WTC11 (cell line): ENCODE measurements at regions not wholly inside any gene's neighbourhood (a gene's known extent, or its start where the extent isn't known, plus 50 kb on each side); places are given as distances from the start of the nearest gene placed in this dataset.

Source experiments
- ATAC-seq: fragments of 200-7000 bp; cut with Tn5 transposase; 2 replicates; pipeline ENCODE4 v1.10.0; 2021; ENCODE audit warnings: mild to moderate bottlenecking, moderate library complexity
- CTCF ChIA-PET: fragments of 300-600 bp; sonication (Branson Sonifier 250); formaldehyde crosslinking; loops from one replicate; lab custom pipeline; 2021; ENCODE audit warnings: antibody characterized with exemption; lab: Charles Lee
- POLR2A ChIA-PET: fragments of 350-600 bp; sonication (Branson Sonifier 250); formaldehyde crosslinking; loops from one replicate; lab custom pipeline; 2021; ENCODE audit warnings: antibody characterized with exemption; lab: Charles Lee
- DNase-seq: peaks from one replicate; pipeline ENCODE4 v3.0.0; 2021; ENCODE audit warnings: low spot score
- H3K27ac Mint-ChIP-seq: 2 replicates; pipeline ENCODE4 v1.8.0; 2021; ENCODE audit warnings: mixed read lengths
- H3K27me3 Mint-ChIP-seq: 2 replicates; pipeline ENCODE4 v1.8.0; 2021; ENCODE audit warnings: low read depth, mild to moderate bottlenecking, moderate library complexity, mixed read lengths
- H3K36me3 Mint-ChIP-seq: 2 replicates; pipeline ENCODE4 v1.8.0; 2021; ENCODE audit warnings: mixed read lengths
- H3K4me1 Mint-ChIP-seq: 2 replicates; pipeline ENCODE4 v1.8.0; 2022; ENCODE audit warnings: mixed read lengths
- H3K4me3 Mint-ChIP-seq: 2 replicates; pipeline ENCODE4 v1.8.0; 2021; ENCODE audit warnings: mild to moderate bottlenecking, moderate library complexity, mixed read lengths
- H3K9me3 Mint-ChIP-seq: 2 replicates; pipeline ENCODE4 v1.8.0; 2021; ENCODE audit warnings: mixed read lengths
- CBFB ChIP-seq: sonication (generic); formaldehyde crosslinking; IDR thresholded peaks from 2 replicates; pipeline ENCODE4 v1.8.1; 2022; ENCODE audit warnings: mild to moderate bottlenecking, low read depth, missing genetic modification reagents
- FOXP1 ChIP-seq: sonication (generic); formaldehyde crosslinking; IDR thresholded peaks from 2 replicates; pipeline ENCODE4 v1.8.0; 2022; ENCODE audit warnings: missing genetic modification reagents, mild to moderate bottlenecking, moderate library complexity, borderline replicate concordance
- JAZF1 ChIP-seq: fragments of 250-450 bp; sonication (Bioruptor Pico); IDR thresholded peaks from 2 replicates; pipeline ENCODE4 v1.9.0; 2021; ENCODE audit warnings: moderate library complexity, mild to moderate bottlenecking, inconsistent platforms
- NR3C1 ChIP-seq: sonication (generic); formaldehyde crosslinking; conservative IDR thresholded peaks from 2 replicates; pipeline ENCODE4 v1.8.1; 2023; ENCODE audit warnings: low read depth, mild to moderate bottlenecking, missing genetic modification reagents
- ZNF671 ChIP-seq: fragments of 250-450 bp; sonication (Bioruptor Pico); IDR thresholded peaks from 2 replicates; pipeline ENCODE4 v1.8.0; 2021; ENCODE audit warnings: mild to moderate bottlenecking
- TF ChIP-seq, protein P1 (sequence below): sonication (generic); formaldehyde crosslinking; IDR thresholded peaks from 2 replicates; pipeline ENCODE4 v1.8.1; 2023; ENCODE audit warnings: mild to moderate bottlenecking, missing genetic modification reagents, borderline replicate concordance
- TF ChIP-seq, protein P2 (sequence below): sonication (generic); formaldehyde crosslinking; IDR thresholded peaks from 2 replicates; pipeline ENCODE4 v1.8.0; 2023; ENCODE audit warnings: missing genetic modification reagents, mild to moderate bottlenecking, borderline replicate concordance
- TF ChIP-seq, protein P3 (sequence below): fragments of 250-450 bp; sonication (Bioruptor Pico); IDR thresholded peaks from 2 replicates; pipeline ENCODE4 v1.9.0; 2021; ENCODE audit warnings: moderate library complexity, mild to moderate bottlenecking, inconsistent platforms, borderline replicate concordance
- TF ChIP-seq, protein P4 (sequence below): sonication (generic); formaldehyde crosslinking; IDR thresholded peaks from 2 replicates; pipeline ENCODE4 v1.8.0; 2022; ENCODE audit warnings: mild to moderate bottlenecking, missing genetic modification reagents
- TF ChIP-seq, protein P5 (sequence below): sonication (generic); formaldehyde crosslinking; IDR thresholded peaks from 2 replicates; pipeline ENCODE4 v1.8.1; 2023; ENCODE audit warnings: mild to moderate bottlenecking, missing genetic modification reagents, moderate library complexity
- TF ChIP-seq, protein P6 (sequence below): sonication (generic); formaldehyde crosslinking; IDR thresholded peaks from 2 replicates; pipeline ENCODE4 v1.8.1; 2022; ENCODE audit warnings: mild to moderate bottlenecking, moderate library complexity, missing genetic modification reagents
- TF ChIP-seq, protein P7 (sequence below): fragments of 250-450 bp; sonication (Bioruptor Pico); IDR thresholded peaks from 2 replicates; pipeline ENCODE4 v1.9.0; 2021; ENCODE audit warnings: mild to moderate bottlenecking
- TF ChIP-seq, protein P8 (sequence below): sonication (generic); formaldehyde crosslinking; conservative IDR thresholded peaks from 2 replicates; pipeline ENCODE4 v1.8.1; 2023; ENCODE audit warnings: mild to moderate bottlenecking, low read depth, missing genetic modification reagents, moderate library complexity

DNA sequence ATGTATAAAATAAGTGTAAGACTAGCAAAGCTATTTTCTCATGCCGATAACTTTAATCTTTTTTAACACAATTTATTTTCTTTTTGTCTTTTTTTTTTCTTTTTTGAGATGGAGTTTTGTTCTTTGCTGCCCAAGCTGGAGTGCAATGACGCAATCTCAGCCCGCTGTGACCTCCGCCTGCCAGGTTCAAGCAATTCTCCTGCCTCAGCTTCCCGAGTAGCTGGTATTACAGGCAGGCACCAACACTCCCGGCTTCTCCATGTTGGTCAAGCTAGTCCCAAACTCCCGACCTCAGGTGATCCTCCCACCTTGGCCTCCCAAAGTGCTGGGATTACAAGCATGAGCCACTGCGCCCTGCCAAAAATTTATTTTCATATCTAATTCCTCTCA is 164.2 kb upstream of the SLIT2 start (continued):
- TF ChIP-seq ZNF671 (CRISPR knock-in tag), result no peak

DNA sequence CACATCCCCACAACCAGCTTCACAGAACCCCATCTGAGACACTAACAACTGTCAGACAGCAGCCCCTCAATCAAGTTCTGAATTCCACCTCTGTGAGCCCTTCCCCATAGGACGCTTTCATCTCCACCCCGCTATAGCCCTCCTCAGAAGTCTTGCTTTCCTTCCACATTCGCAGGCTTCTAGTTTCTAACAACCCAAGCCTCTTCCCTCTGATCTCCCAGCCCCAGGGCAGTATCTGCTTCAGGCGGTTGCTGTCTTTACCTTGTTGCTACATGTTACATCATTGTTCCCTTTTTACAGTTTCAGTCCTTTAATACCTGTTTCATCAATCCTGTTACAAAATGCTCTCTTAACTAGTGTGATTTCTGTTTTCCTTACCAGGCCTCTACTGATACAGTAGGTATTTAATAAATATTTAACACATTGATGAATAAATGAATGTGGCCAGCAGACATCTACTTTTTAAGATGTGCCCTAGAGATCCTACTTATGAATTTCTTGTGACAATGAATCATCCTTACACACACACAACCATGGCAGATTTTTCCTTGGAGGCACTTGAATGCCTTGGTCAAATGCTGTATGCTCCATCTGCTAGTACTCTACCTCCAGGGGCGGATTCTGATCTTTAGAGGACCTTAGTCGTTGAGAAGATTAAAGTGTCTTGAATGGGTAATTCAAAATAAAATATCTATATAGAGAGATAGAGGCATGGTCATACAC is 164.7 kb upstream of the SLIT2 start:
- ATAC-seq (no peak; the same call in 1 of the 2 replicates), DNase-seq (no peak)
- no peaks in the 10 kb centered on the region for H3K27me3 Mint-ChIP-seq
- H3K27ac Mint-ChIP-seq, result no peak overlapping the region
- H3K4me3 Mint-ChIP-seq, result no peak overlapping the region
- CTCF ChIA-PET, result no interaction called here
- no peaks in the 10 kb centered on the region for H3K36me3 Mint-ChIP-seq
- POLR2A ChIA-PET, result no interaction called here
- H3K9me3 Mint-ChIP-seq, result no peaks in the 10 kb centered on the region
- no peaks in the 10 kb centered on the region for H3K4me1 Mint-ChIP-seq
- no peak for TF ChIP-seq FOXP1 (CRISPR knock-in tag)
- TF ChIP-seq, protein P1, sequence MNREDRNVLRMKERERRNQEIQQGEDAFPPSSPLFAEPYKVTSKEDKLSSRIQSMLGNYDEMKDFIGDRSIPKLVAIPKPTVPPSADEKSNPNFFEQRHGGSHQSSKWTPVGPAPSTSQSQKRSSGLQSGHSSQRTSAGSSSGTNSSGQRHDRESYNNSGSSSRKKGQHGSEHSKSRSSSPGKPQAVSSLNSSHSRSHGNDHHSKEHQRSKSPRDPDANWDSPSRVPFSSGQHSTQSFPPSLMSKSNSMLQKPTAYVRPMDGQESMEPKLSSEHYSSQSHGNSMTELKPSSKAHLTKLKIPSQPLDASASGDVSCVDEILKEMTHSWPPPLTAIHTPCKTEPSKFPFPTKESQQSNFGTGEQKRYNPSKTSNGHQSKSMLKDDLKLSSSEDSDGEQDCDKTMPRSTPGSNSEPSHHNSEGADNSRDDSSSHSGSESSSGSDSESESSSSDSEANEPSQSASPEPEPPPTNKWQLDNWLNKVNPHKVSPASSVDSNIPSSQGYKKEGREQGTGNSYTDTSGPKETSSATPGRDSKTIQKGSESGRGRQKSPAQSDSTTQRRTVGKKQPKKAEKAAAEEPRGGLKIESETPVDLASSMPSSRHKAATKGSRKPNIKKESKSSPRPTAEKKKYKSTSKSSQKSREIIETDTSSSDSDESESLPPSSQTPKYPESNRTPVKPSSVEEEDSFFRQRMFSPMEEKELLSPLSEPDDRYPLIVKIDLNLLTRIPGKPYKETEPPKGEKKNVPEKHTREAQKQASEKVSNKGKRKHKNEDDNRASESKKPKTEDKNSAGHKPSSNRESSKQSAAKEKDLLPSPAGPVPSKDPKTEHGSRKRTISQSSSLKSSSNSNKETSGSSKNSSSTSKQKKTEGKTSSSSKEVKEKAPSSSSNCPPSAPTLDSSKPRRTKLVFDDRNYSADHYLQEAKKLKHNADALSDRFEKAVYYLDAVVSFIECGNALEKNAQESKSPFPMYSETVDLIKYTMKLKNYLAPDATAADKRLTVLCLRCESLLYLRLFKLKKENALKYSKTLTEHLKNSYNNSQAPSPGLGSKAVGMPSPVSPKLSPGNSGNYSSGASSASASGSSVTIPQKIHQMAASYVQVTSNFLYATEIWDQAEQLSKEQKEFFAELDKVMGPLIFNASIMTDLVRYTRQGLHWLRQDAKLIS (CRISPR knock-in tag), result no peak
- TF ChIP-seq CBFB (CRISPR knock-in tag), result no peak
- TF ChIP-seq, protein P2, sequence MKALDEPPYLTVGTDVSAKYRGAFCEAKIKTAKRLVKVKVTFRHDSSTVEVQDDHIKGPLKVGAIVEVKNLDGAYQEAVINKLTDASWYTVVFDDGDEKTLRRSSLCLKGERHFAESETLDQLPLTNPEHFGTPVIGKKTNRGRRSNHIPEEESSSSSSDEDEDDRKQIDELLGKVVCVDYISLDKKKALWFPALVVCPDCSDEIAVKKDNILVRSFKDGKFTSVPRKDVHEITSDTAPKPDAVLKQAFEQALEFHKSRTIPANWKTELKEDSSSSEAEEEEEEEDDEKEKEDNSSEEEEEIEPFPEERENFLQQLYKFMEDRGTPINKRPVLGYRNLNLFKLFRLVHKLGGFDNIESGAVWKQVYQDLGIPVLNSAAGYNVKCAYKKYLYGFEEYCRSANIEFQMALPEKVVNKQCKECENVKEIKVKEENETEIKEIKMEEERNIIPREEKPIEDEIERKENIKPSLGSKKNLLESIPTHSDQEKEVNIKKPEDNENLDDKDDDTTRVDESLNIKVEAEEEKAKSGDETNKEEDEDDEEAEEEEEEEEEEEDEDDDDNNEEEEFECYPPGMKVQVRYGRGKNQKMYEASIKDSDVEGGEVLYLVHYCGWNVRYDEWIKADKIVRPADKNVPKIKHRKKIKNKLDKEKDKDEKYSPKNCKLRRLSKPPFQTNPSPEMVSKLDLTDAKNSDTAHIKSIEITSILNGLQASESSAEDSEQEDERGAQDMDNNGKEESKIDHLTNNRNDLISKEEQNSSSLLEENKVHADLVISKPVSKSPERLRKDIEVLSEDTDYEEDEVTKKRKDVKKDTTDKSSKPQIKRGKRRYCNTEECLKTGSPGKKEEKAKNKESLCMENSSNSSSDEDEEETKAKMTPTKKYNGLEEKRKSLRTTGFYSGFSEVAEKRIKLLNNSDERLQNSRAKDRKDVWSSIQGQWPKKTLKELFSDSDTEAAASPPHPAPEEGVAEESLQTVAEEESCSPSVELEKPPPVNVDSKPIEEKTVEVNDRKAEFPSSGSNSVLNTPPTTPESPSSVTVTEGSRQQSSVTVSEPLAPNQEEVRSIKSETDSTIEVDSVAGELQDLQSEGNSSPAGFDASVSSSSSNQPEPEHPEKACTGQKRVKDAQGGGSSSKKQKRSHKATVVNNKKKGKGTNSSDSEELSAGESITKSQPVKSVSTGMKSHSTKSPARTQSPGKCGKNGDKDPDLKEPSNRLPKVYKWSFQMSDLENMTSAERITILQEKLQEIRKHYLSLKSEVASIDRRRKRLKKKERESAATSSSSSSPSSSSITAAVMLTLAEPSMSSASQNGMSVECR (CRISPR knock-in tag), result no peak
- TF ChIP-seq, protein P3, sequence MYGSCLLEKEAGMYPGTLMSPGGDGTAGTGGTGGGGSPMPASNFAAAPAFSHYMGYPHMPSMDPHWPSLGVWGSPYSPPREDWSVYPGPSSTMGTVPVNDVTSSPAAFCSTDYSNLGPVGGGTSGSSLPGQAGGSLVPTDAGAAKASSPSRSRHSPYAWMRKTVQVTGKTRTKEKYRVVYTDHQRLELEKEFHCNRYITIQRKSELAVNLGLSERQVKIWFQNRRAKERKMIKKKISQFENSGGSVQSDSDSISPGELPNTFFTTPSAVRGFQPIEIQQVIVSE (CRISPR knock-in tag), result no peak
- TF ChIP-seq, protein P4, sequence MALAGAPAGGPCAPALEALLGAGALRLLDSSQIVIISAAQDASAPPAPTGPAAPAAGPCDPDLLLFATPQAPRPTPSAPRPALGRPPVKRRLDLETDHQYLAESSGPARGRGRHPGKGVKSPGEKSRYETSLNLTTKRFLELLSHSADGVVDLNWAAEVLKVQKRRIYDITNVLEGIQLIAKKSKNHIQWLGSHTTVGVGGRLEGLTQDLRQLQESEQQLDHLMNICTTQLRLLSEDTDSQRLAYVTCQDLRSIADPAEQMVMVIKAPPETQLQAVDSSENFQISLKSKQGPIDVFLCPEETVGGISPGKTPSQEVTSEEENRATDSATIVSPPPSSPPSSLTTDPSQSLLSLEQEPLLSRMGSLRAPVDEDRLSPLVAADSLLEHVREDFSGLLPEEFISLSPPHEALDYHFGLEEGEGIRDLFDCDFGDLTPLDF (CRISPR knock-in tag), result no peak
- no peak for TF ChIP-seq NR3C1 (CRISPR knock-in tag)
- TF ChIP-seq, protein P5, sequence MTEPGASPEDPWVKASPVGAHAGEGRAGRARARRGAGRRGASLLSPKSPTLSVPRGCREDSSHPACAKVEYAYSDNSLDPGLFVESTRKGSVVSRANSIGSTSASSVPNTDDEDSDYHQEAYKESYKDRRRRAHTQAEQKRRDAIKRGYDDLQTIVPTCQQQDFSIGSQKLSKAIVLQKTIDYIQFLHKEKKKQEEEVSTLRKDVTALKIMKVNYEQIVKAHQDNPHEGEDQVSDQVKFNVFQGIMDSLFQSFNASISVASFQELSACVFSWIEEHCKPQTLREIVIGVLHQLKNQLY (CRISPR knock-in tag), result no peak
- TF ChIP-seq, protein P6, sequence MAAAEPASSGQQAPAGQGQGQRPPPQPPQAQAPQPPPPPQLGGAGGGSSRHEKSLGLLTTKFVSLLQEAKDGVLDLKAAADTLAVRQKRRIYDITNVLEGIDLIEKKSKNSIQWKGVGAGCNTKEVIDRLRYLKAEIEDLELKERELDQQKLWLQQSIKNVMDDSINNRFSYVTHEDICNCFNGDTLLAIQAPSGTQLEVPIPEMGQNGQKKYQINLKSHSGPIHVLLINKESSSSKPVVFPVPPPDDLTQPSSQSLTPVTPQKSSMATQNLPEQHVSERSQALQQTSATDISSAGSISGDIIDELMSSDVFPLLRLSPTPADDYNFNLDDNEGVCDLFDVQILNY (CRISPR knock-in tag), result no peak
- TF ChIP-seq, protein P7, sequence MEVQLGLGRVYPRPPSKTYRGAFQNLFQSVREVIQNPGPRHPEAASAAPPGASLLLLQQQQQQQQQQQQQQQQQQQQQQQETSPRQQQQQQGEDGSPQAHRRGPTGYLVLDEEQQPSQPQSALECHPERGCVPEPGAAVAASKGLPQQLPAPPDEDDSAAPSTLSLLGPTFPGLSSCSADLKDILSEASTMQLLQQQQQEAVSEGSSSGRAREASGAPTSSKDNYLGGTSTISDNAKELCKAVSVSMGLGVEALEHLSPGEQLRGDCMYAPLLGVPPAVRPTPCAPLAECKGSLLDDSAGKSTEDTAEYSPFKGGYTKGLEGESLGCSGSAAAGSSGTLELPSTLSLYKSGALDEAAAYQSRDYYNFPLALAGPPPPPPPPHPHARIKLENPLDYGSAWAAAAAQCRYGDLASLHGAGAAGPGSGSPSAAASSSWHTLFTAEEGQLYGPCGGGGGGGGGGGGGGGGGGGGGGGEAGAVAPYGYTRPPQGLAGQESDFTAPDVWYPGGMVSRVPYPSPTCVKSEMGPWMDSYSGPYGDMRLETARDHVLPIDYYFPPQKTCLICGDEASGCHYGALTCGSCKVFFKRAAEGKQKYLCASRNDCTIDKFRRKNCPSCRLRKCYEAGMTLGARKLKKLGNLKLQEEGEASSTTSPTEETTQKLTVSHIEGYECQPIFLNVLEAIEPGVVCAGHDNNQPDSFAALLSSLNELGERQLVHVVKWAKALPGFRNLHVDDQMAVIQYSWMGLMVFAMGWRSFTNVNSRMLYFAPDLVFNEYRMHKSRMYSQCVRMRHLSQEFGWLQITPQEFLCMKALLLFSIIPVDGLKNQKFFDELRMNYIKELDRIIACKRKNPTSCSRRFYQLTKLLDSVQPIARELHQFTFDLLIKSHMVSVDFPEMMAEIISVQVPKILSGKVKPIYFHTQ (CRISPR knock-in tag), result no peak
- no peak for TF ChIP-seq JAZF1 (CRISPR knock-in tag)
- TF ChIP-seq, protein P8, sequence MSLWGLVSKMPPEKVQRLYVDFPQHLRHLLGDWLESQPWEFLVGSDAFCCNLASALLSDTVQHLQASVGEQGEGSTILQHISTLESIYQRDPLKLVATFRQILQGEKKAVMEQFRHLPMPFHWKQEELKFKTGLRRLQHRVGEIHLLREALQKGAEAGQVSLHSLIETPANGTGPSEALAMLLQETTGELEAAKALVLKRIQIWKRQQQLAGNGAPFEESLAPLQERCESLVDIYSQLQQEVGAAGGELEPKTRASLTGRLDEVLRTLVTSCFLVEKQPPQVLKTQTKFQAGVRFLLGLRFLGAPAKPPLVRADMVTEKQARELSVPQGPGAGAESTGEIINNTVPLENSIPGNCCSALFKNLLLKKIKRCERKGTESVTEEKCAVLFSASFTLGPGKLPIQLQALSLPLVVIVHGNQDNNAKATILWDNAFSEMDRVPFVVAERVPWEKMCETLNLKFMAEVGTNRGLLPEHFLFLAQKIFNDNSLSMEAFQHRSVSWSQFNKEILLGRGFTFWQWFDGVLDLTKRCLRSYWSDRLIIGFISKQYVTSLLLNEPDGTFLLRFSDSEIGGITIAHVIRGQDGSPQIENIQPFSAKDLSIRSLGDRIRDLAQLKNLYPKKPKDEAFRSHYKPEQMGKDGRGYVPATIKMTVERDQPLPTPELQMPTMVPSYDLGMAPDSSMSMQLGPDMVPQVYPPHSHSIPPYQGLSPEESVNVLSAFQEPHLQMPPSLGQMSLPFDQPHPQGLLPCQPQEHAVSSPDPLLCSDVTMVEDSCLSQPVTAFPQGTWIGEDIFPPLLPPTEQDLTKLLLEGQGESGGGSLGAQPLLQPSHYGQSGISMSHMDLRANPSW (CRISPR knock-in tag), result no peak
